ENCODE measurements at regions not wholly inside any gene's neighbourhood (a gene's known extent, or its start where the extent isn't known, plus 50 kb on each side); places are given as distances from the start of the nearest gene placed in this dataset.

DNA sequence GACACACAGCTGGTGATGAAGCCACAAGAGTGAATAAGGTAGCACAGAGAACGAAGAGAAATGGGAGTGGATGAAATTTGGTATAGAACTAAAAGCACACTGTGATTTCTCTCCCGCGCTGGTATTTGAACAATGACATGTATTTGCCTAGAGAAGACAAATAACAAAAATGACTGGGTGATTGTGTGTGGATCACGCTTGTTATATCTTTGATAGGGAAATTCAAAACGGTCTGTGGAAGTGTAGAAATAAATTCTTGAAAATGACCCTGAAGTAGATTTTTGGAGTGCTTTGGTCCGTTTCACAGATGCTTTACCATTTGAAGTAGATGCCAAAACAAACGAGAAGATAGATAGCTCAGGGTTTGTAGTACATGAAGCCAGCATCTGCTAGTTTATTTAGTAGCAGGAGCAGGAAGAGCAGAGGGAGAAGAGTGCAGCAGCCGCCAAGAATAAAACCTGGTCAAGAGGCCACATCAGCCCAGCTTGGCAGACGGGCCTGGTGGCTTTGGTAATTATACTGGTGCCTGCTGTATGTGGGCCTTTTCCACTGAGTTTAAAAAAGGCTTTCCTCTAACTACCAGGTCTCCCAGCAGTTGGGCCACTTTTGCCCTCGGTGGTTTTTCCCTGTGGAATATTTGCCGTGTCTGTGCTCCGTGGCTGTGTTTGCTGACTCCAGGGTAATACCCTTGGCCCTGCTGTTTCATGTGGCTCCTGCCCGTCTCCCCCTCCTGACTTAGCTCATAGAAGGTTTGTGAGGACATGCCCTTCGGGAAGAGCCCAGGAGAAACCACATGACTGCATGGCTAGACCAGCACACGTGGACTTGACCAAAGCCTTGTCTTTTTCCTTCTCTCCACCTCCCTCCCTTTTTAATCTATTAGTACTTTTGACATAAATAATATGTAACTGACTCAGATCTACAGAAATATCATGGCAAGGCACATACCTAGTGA is 294.0 kb downstream of the SOX4 start (continued):
- no peak for TF ChIP-seq USF2 (IDR thresholded peaks at IDR 0.05; ENCODE audit: low read depth, low read length)
- TF ChIP-seq MXI1 (IDR thresholded peaks at IDR 0.05; ENCODE audit: borderline replicate concordance, low read depth, low read length): no peak

DNA sequence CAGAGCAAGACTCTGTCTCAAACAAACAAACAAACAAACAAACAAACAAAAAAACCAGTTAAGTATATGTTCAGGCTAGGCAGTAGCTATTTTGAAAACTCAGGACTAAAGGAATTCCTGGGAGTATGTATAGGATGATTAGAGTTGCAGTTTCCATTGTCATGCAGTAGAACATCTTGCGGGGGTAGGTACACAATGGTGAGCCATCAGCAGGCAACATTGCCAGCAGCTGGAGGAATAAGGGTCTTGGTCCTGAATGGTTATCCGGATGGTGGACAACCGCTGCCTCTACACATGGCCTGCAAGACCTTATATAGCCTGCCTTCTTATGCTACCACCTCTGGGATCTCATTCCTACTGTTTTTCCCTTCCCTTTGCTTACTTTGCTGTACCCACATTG is 297.5 kb downstream of the SOX4 start:
- Histone ChIP-seq H2AK5ac (ENCODE audit: low read depth, low read length) (0 out of 2 replicates have a peak overlapping the region, but pooled peaks have one; percentile 1), H2BK120ac (ENCODE audit: low read depth, low read length) (no peak overlapping the region), H4K91ac (ENCODE audit: insufficient read depth, low read depth, low read length) (no peak overlapping the region), H4K8ac (ENCODE audit: low read depth in 2 of 2, low read length in 2 of 2) (no peak overlapping the region), H3K9me3 (ENCODE audit: control insufficient read depth, insufficient read depth, low read length) (no peaks in the 10 kb centered on the region), H2BK20ac (ENCODE audit: low read depth, low read length) (no peak overlapping the region), H3K4me1 (ENCODE audit: control insufficient read depth, insufficient read depth, low read length) (peaks cover 7% of the 10 kb centered on the region), H3K56ac (ENCODE audit: extremely low read depth, insufficient read depth, low read length) (no peak overlapping the region), H3K14ac (replicated peaks; ENCODE audit: low read depth, low read length) (no peak overlapping the region), H3K27ac (ENCODE audit: insufficient read depth, low read length) (no peak overlapping the region), H4K5ac (ENCODE audit: low read depth, low read length) (no peak overlapping the region), H3K36me3 (ENCODE audit: control insufficient read depth, insufficient read depth, low read length) (no peaks in the 10 kb centered on the region), H3K23ac (ENCODE audit: low read depth, low read length) (no peak overlapping the region), H3K4ac (ENCODE audit: low read depth, low read length) (no peak overlapping the region), H3K9me1 (ENCODE audit: insufficient read depth, low read length) (peaks cover 12% of the 10 kb centered on the region), H3K9ac (ENCODE audit: low read depth, low read length) (no peak overlapping the region), H2AFZ (replicated peaks; ENCODE audit: low read length, poor library complexity) (no peak overlapping the region), H2AK9ac (replicated peaks; ENCODE audit: low read depth, low read length, poor library complexity) (no peak overlapping the region), H3K27me3 (ENCODE audit: control insufficient read depth, insufficient read depth, low read length) (no peaks in the 10 kb centered on the region), H3K18ac (ENCODE audit: low read depth, low read length) (no peak overlapping the region), H3K79me1 (ENCODE audit: low read depth in 1 of 2, low read length in 2 of 2) (peaks cover 0 to 4% of the 10 kb centered on the region in 2 experiments; a peak in 3 of 4 replicates), H3K4me3 (ENCODE audit: insufficient read depth, low read depth, low read length) (no peak overlapping the region), H2BK5ac (ENCODE audit: low read depth, low read length, poor library complexity, severe bottlenecking) (no peak overlapping the region), H4K20me1 (ENCODE audit: insufficient read depth, low read length) (no peaks in the 10 kb centered on the region), H2BK15ac (ENCODE audit: low read depth, low read length) (no peak overlapping the region), H3K4me2 (ENCODE audit: low read depth, low read length) (no peak overlapping the region)
- no peak for DNase-seq
- ATAC-seq (ENCODE audit: low read depth): no peak
- dilution Hi-C loops (cut with HindIII; ENCODE audit: low sequenced_read_pairs, unreplicated experiment): no loop called here
- no TSS peak for BruUV-seq (replicated peaks)
- TF ChIP-seq, protein P1, sequence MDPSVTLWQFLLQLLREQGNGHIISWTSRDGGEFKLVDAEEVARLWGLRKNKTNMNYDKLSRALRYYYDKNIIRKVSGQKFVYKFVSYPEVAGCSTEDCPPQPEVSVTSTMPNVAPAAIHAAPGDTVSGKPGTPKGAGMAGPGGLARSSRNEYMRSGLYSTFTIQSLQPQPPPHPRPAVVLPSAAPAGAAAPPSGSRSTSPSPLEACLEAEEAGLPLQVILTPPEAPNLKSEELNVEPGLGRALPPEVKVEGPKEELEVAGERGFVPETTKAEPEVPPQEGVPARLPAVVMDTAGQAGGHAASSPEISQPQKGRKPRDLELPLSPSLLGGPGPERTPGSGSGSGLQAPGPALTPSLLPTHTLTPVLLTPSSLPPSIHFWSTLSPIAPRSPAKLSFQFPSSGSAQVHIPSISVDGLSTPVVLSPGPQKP (IDR thresholded peaks at IDR 0.05; ENCODE audit: borderline replicate concordance, low read depth, low read length): no peak
- no peak for TF ChIP-seq RFX5 (IDR thresholded peaks at IDR 0.05; ENCODE audit: low read depth, low read length)
- no peak for TF ChIP-seq MXI1 (IDR thresholded peaks at IDR 0.05; ENCODE audit: borderline replicate concordance, low read depth, low read length)
- no peak for TF ChIP-seq SMC3 (IDR thresholded peaks at IDR 0.05; ENCODE audit: low read depth, low read length)
- no peak for TF ChIP-seq MAFK (IDR thresholded peaks at IDR 0.05; ENCODE audit: low read depth, low read length)
- no peak for TF ChIP-seq FOS (IDR thresholded peaks at IDR 0.05; ENCODE audit: low read depth, low read length)
- WGBS, 2 experiments (ENCODE audit: extremely low coverage in 2 of 2, insufficient read length in 1 of 2): 100% methylated on average over 2 of the region's 3 CpGs; no CpG with 5 or more reads in 1 of the 2 experiments
- POLR2A ChIA-PET (ENCODE audit: unreplicated experiment): no interaction called here
- intact Hi-C loops (cut with micrococcal nuclease): no loop called here
- in situ Hi-C loops (cut with MboI; ENCODE audit: low sequenced_read_pairs): no loop called here
- CTCF ChIA-PET: no interaction called here
